ENCODE measurements at regions not wholly inside any gene's neighbourhood (a gene's known extent, or its start where the extent isn't known, plus 50 kb on each side); places are given as distances from the start of the nearest gene placed in this dataset.

- DNase-seq (no peak), FAIRE-seq (no peak)
- H3K36me3 ChIP-seq (ENCODE audit: control insufficient read depth in 3 of 3, insufficient read depth in 2 of 3, low read depth in 1 of 3, low read length in 3 of 3) = no peaks in the 10 kb centered on the region
- 90 to 97% (median 92%) methylated on average over 1 of the region's 1 CpG for WGBS, 3 donors
- no peaks in the 10 kb centered on the region for H3K9me3 ChIP-seq (ENCODE audit: control insufficient read depth in 2 of 2, insufficient read depth in 1 of 2, low read depth in 1 of 2, low read length in 1 of 2)
- no peaks in the 10 kb centered on the region for H3K4me1 ChIP-seq (ENCODE audit: control insufficient read depth in 3 of 3, insufficient read depth in 2 of 3, low read depth in 1 of 3, low read length in 2 of 3)
- H3K4me3 ChIP-seq (ENCODE audit: low read depth in 1 of 3, low read length in 3 of 3) = no peak overlapping the region
- H3K27ac ChIP-seq (ENCODE audit: low read depth in 1 of 3, low read length in 2 of 3) = no peak overlapping the region
- H3K27me3 ChIP-seq (ENCODE audit: control insufficient read depth in 3 of 3, insufficient read depth in 3 of 3, low read length in 3 of 3) = no peaks in the 10 kb centered on the region
These were observed 293.0 kb upstream of the CNR1 start for GRCh38 chr6:88459189-88459588.

DNA sequence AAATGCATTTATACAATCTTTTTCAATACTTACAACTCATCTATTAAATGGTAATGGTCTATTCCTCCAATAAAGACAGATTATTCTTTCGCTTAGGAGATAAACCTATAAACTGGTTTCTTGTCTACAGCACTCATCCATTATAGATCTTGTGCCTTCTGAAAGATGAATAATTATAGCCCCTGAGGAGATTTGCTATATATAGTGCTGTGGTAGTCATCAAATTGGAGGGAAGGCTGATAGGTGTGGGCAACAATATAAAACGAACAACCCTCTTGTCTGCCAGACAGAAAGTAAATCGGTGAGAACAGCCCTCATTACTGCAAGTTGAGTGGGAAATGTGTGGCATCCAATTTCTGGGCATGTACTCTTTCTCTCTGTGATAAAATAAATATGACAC is 292.5 kb upstream of the CNR1 start:
- no peak overlapping the region for H3K27ac ChIP-seq (ENCODE audit: low read depth in 1 of 3, low read length in 2 of 3)
- 73 to 90% (median 88%) methylated on average over 3 of the region's 3 CpGs for WGBS, 3 donors
- no peaks in the 10 kb centered on the region for H3K27me3 ChIP-seq (ENCODE audit: control insufficient read depth in 3 of 3, insufficient read depth in 3 of 3, low read length in 3 of 3)
- FAIRE-seq (no peak), DNase-seq (no peak)
- no peaks in the 10 kb centered on the region for H3K4me1 ChIP-seq (ENCODE audit: control insufficient read depth in 3 of 3, insufficient read depth in 2 of 3, low read depth in 1 of 3, low read length in 2 of 3)
- no peaks in the 10 kb centered on the region for H3K9me3 ChIP-seq (ENCODE audit: control insufficient read depth in 2 of 2, insufficient read depth in 1 of 2, low read depth in 1 of 2, low read length in 1 of 2)
- H3K4me3 ChIP-seq (ENCODE audit: low read depth in 1 of 3, low read length in 3 of 3) = no peak overlapping the region
- H3K36me3 ChIP-seq (ENCODE audit: control insufficient read depth in 3 of 3, insufficient read depth in 2 of 3, low read depth in 1 of 3, low read length in 3 of 3) = no peaks in the 10 kb centered on the region

- FAIRE-seq (no peak), DNase-seq (no peak)
- H3K4me1 ChIP-seq (ENCODE audit: control insufficient read depth in 3 of 3, insufficient read depth in 2 of 3, low read depth in 1 of 3, low read length in 2 of 3) = no peaks in the 10 kb centered on the region
- H3K27ac ChIP-seq (ENCODE audit: low read depth in 1 of 3, low read length in 2 of 3) = no peak overlapping the region
- no peaks in the 10 kb centered on the region for H3K27me3 ChIP-seq (ENCODE audit: control insufficient read depth in 3 of 3, insufficient read depth in 3 of 3, low read length in 3 of 3)
- no peaks in the 10 kb centered on the region for H3K9me3 ChIP-seq (ENCODE audit: control insufficient read depth in 2 of 2, insufficient read depth in 1 of 2, low read depth in 1 of 2, low read length in 1 of 2)
- H3K4me3 ChIP-seq (ENCODE audit: low read depth in 1 of 3, low read length in 3 of 3) = no peak overlapping the region
- no peaks in the 10 kb centered on the region for H3K36me3 ChIP-seq (ENCODE audit: control insufficient read depth in 3 of 3, insufficient read depth in 2 of 3, low read depth in 1 of 3, low read length in 3 of 3)
- 69 to 93% (median 78%) methylated on average over 1 of the region's 1 CpG for WGBS, 3 donors
These were observed 290.2 kb upstream of the CNR1 start for GRCh38 chr6:88456221-88456859.

- Histone ChIP-seq H3K9me3 (ENCODE audit: control insufficient read depth in 2 of 2, insufficient read depth in 1 of 2, low read depth in 1 of 2, low read length in 1 of 2) (no peaks in the 10 kb centered on the region), H3K27me3 (ENCODE audit: control insufficient read depth in 3 of 3, insufficient read depth in 3 of 3, low read length in 3 of 3) (no peaks in the 10 kb centered on the region), H3K36me3 (ENCODE audit: control insufficient read depth in 3 of 3, insufficient read depth in 2 of 3, low read depth in 1 of 3, low read length in 3 of 3) (no peaks in the 10 kb centered on the region), H3K27ac (ENCODE audit: low read depth in 1 of 3, low read length in 2 of 3) (no peak overlapping the region), H3K4me1 (ENCODE audit: control insufficient read depth in 3 of 3, insufficient read depth in 2 of 3, low read depth in 1 of 3, low read length in 2 of 3) (no peaks in the 10 kb centered on the region), H3K4me3 (ENCODE audit: low read depth in 1 of 3, low read length in 3 of 3) (no peak overlapping the region)
- no peak for FAIRE-seq
- DNase-seq = no peak
- WGBS, 3 donors = 40 to 67% (median 58%) methylated on average over 3 of the region's 3 CpGs
These were observed 289.2 kb upstream of the CNR1 start for GRCh38 chr6:88455317-88455716.

DNA sequence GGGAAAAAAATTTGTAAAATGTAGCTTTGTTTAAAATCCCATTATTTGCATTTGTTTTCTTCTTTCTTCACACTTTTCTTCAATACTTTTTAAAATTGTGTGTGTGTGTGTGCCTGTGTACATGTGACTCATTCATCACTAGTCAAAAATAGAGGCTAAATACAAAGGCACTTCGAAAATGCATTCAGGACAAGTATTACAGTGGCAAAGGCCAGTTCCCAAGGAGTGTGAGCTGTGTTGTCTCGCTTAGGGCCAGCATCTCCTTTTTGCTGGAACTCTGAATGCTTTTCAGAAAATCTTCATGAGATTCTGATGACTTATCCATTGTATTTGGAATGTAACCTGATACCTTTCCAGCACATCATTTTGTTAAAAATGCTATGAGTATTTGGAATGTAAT is 288.5 kb upstream of the CNR1 start:
- WGBS, 3 donors = 57 to 65% (median 59%) methylated on average over 2 of the region's 2 CpGs
- H3K4me1 ChIP-seq (ENCODE audit: control insufficient read depth in 3 of 3, insufficient read depth in 2 of 3, low read depth in 1 of 3, low read length in 2 of 3) = no peaks in the 10 kb centered on the region
- H3K27ac ChIP-seq (ENCODE audit: low read depth in 1 of 3, low read length in 2 of 3) = no peak overlapping the region
- DNase-seq (no peak), FAIRE-seq (no peak)
- H3K9me3 ChIP-seq (ENCODE audit: control insufficient read depth in 2 of 2, insufficient read depth in 1 of 2, low read depth in 1 of 2, low read length in 1 of 2) = no peaks in the 10 kb centered on the region
- H3K27me3 ChIP-seq (ENCODE audit: control insufficient read depth in 3 of 3, insufficient read depth in 3 of 3, low read length in 3 of 3) = no peaks in the 10 kb centered on the region
- H3K36me3 ChIP-seq (ENCODE audit: control insufficient read depth in 3 of 3, insufficient read depth in 2 of 3, low read depth in 1 of 3, low read length in 3 of 3) = no peaks in the 10 kb centered on the region
- no peak overlapping the region for H3K4me3 ChIP-seq (ENCODE audit: low read depth in 1 of 3, low read length in 3 of 3)

DNA sequence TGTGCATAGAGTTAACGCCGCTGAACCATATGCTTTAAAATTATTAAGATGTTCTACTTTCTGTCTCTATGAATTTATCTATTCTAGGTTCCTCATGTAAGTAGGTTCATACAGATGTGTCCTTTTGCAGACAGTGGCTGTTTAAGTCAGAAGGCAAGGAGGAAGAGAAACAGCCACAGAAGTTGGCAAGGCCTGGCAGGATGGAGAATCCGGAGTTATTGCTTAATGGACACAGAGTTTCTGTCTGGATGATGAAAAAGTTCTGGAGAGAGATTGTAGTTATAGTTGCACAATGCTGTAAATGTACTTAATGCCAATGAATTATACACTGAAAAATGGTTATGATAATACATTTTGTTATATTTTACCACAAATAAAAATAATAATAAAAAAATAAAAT is 283.6 kb upstream of the CNR1 start:
- Histone ChIP-seq H3K27ac (ENCODE audit: low read depth in 1 of 3, low read length in 2 of 3) (no peak overlapping the region), H3K9me3 (ENCODE audit: control insufficient read depth in 2 of 2, insufficient read depth in 1 of 2, low read depth in 1 of 2, low read length in 1 of 2) (no peaks in the 10 kb centered on the region), H3K4me3 (ENCODE audit: low read depth in 1 of 3, low read length in 3 of 3) (no peak overlapping the region), H3K4me1 (ENCODE audit: control insufficient read depth in 3 of 3, insufficient read depth in 2 of 3, low read depth in 1 of 3, low read length in 2 of 3) (no peaks in the 10 kb centered on the region), H3K27me3 (ENCODE audit: control insufficient read depth in 3 of 3, insufficient read depth in 3 of 3, low read length in 3 of 3) (no peaks in the 10 kb centered on the region), H3K36me3 (ENCODE audit: control insufficient read depth in 3 of 3, insufficient read depth in 2 of 3, low read depth in 1 of 3, low read length in 3 of 3) (no peaks in the 10 kb centered on the region)
- FAIRE-seq (no peak), DNase-seq (no peak)
- WGBS, 3 donors = 91 to 95% (median 91%) methylated on average over 3 of the region's 3 CpGs

GRCh38 chr6:88445188-88445965 is 279.2 kb upstream of the CNR1 start:
- 61 to 69% (median 63%) methylated on average over 2 of the region's 2 CpGs for WGBS, 3 donors
- H3K9me3 ChIP-seq (ENCODE audit: control insufficient read depth in 2 of 2, insufficient read depth in 1 of 2, low read depth in 1 of 2, low read length in 1 of 2) = no peaks in the 10 kb centered on the region
- H3K27me3 ChIP-seq (ENCODE audit: control insufficient read depth in 3 of 3, insufficient read depth in 3 of 3, low read length in 3 of 3) = no peaks in the 10 kb centered on the region
- H3K4me3 ChIP-seq (ENCODE audit: low read depth in 1 of 3, low read length in 3 of 3) = no peak overlapping the region
- no peaks in the 10 kb centered on the region for H3K4me1 ChIP-seq (ENCODE audit: control insufficient read depth in 3 of 3, insufficient read depth in 2 of 3, low read depth in 1 of 3, low read length in 2 of 3)
- DNase-seq (no peak), FAIRE-seq (no peak)
- no peak overlapping the region for H3K27ac ChIP-seq (ENCODE audit: low read depth in 1 of 3, low read length in 2 of 3)
- H3K36me3 ChIP-seq (ENCODE audit: control insufficient read depth in 3 of 3, insufficient read depth in 2 of 3, low read depth in 1 of 3, low read length in 3 of 3) = no peaks in the 10 kb centered on the region

- H3K4me1 ChIP-seq (ENCODE audit: control insufficient read depth in 3 of 3, insufficient read depth in 2 of 3, low read depth in 1 of 3, low read length in 2 of 3) = no peaks in the 10 kb centered on the region
- FAIRE-seq (no peak), DNase-seq (no peak)
- 64 to 87% (median 68%) methylated on average over 1 of the region's 1 CpG for WGBS, 3 donors
- H3K27me3 ChIP-seq (ENCODE audit: control insufficient read depth in 3 of 3, insufficient read depth in 3 of 3, low read length in 3 of 3) = no peaks in the 10 kb centered on the region
- H3K27ac ChIP-seq (ENCODE audit: low read depth in 1 of 3, low read length in 2 of 3) = no peak overlapping the region
- H3K4me3 ChIP-seq (ENCODE audit: low read depth in 1 of 3, low read length in 3 of 3) = no peak overlapping the region
- H3K9me3 ChIP-seq (ENCODE audit: control insufficient read depth in 2 of 2, insufficient read depth in 1 of 2, low read depth in 1 of 2, low read length in 1 of 2) = no peaks in the 10 kb centered on the region
- H3K36me3 ChIP-seq (ENCODE audit: control insufficient read depth in 3 of 3, insufficient read depth in 2 of 3, low read depth in 1 of 3, low read length in 3 of 3) = no peaks in the 10 kb centered on the region
These were observed 277.4 kb upstream of the CNR1 start for GRCh38 chr6:88443554-88443953.

DNA sequence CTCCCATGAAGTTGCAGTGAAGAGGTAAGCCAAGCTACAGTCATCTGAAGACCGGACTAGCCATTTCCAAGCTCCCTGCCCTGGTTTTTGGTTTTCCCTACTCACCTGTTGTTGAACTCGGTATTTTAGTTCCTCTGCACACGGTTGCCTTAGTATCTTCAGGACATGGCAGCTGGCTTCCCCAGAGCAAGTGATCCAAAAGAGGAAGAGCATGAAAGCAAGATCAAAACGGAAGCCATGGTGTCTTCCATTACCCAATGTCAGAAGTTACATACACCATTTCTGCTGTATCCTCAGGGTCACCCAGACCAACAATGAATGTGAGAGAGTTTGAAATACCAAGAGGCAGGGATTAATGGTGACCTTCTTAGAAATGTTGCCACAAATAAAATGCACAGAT is 276.6 kb upstream of the CNR1 start:
- Histone ChIP-seq H3K36me3 (ENCODE audit: control insufficient read depth in 3 of 3, insufficient read depth in 2 of 3, low read depth in 1 of 3, low read length in 3 of 3) (no peaks in the 10 kb centered on the region), H3K4me3 (ENCODE audit: low read depth in 1 of 3, low read length in 3 of 3) (no peak overlapping the region), H3K4me1 (ENCODE audit: control insufficient read depth in 3 of 3, insufficient read depth in 2 of 3, low read depth in 1 of 3, low read length in 2 of 3) (no peaks in the 10 kb centered on the region), H3K27me3 (ENCODE audit: control insufficient read depth in 3 of 3, insufficient read depth in 3 of 3, low read length in 3 of 3) (no peaks in the 10 kb centered on the region), H3K27ac (ENCODE audit: low read depth in 1 of 3, low read length in 2 of 3) (no peak overlapping the region), H3K9me3 (ENCODE audit: control insufficient read depth in 2 of 2, insufficient read depth in 1 of 2, low read depth in 1 of 2, low read length in 1 of 2) (no peaks in the 10 kb centered on the region)
- FAIRE-seq = no peak
- WGBS, 3 donors = 80 to 88% (median 80%) methylated on average over 4 of the region's 4 CpGs
- no peak for DNase-seq
